ENCODE measurements at regions not wholly inside any gene's neighbourhood (a gene's known extent, or its start where the extent isn't known, plus 50 kb on each side); places are given as distances from the start of the nearest gene placed in this dataset.

DNA sequence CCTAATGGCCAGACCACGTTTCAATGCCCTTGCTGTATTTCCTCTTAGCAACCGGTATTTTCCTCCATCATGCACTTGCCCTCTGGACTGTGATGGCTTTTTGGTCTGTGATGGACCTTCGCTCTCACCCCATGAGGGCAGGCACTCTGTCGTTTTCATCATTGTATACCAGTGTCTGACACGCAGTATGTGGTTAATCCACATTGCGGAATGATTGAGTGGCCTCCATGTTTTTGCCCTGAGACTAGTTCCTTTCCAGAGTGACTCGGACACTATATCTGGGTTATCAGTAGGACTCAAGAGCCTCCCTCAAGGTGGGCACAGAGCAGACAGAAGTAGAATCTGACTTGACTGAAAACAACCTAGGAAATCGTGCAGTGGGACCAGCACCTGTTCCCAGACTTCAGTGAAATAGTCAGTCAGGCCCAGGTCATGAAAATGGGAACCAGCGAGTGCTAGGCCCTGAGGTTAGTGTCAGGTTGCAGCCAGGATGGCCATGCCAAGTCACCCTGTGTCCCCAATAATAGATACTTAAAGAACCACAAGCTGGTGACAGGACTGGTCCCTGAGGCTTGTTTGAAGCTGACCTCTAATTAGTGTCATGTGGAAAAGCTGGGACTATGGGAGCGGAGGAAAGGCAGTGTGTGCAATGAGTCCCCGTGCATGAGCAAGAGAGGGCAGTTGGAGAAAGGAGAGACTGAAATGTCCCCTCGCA is 464.7 kb downstream of the INSC start:
- Histone ChIP-seq H3K4me1 (ENCODE audit: insufficient read depth, low read length) (no peaks in the 10 kb centered on the region), H3K9ac (ENCODE audit: low read depth, low read length) (no peak overlapping the region), H3K9me3 (ENCODE audit: control insufficient read depth, insufficient read depth, low read length) (no peaks in the 10 kb centered on the region), H3K36me3 (ENCODE audit: insufficient read depth, low read length) (no peaks in the 10 kb centered on the region)

DNA sequence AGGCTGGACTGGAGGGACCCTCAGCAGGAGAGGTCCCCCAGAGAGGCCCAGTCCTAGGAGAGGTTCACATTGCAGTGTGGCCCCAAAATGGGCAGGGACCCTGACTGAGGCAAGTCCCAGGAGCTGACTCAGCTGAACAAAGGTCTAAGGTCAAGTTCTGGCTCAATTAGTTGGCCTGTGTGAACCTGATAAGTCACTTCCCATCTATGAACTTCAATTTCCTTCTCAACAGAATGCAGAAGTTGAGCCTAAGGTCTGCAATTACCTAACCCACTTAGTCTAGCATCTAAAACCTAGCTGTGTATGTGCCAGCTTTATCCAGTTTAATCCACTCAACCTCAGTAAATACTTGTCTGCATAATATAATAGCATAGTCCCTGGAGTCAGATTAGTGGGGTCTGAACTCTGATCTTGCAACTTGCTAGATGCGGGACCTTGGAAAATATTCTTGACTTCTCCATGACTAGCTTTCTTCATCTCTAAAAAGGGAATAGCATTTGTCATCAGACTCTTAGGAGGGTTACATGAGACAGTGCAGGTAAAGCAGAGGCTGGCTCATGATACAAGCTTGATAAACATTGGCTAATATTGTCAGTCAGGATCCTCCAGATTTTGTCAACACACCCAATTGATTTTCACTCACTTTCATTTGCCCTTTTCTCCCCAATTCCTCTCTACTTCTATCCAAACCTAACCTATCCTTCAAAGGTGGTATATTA is 465.5 kb downstream of the INSC start:
- Histone ChIP-seq H3K4me1 (ENCODE audit: insufficient read depth, low read length) (no peaks in the 10 kb centered on the region), H3K9ac (ENCODE audit: low read depth, low read length) (no peak overlapping the region), H3K9me3 (ENCODE audit: control insufficient read depth, insufficient read depth, low read length) (no peaks in the 10 kb centered on the region), H3K36me3 (ENCODE audit: insufficient read depth, low read length) (no peaks in the 10 kb centered on the region)

GRCh38 chr11:15580775-15581095 is 466.0 kb downstream of the INSC start:
- Histone ChIP-seq H3K36me3 (ENCODE audit: insufficient read depth, low read length) (no peaks in the 10 kb centered on the region), H3K9me3 (ENCODE audit: control insufficient read depth, insufficient read depth, low read length) (no peaks in the 10 kb centered on the region), H3K9ac (ENCODE audit: low read depth, low read length) (no peak overlapping the region), H3K4me1 (ENCODE audit: insufficient read depth, low read length) (no peaks in the 10 kb centered on the region)

GRCh38 chr11:15584158-15584557 is 469.4 kb downstream of the INSC start:
- Histone ChIP-seq H3K9ac (ENCODE audit: low read depth, low read length) (no peak overlapping the region), H3K4me1 (ENCODE audit: insufficient read depth, low read length) (no peaks in the 10 kb centered on the region), H3K9me3 (ENCODE audit: control insufficient read depth, insufficient read depth, low read length) (no peaks in the 10 kb centered on the region), H3K36me3 (ENCODE audit: insufficient read depth, low read length) (no peaks in the 10 kb centered on the region)

DNA sequence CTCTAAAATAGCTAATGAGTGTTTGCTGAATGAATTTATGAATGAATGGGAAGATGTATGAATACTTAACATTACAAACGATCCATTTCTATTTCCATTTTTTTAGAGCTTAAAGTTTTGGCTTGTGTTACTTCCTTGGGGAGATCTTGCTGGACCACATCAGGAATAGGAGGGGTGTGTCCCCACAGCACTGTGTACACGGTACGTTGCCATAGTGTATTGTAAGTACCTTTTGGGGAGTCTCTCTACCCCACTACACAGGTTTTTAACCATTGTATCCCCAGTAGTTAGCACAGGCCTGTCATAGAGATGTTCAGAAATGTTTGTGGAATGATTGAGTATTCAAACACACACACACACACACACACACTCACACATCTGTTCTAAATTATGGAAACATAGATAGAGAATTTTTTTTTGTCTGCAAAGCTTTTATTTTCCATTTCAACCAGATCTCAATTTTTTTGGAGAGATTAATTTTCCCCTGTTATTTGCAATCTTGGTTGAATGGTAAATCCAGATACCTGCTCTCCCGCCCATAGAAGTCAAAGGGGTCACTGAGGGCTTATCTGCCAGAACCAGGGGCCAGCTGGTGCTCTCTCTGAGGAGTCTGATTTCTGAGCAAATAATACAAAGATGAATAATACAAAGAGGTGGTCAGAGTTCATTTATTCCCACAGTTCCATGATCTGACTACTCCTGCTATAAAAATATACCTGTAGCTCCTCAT is 471.0 kb downstream of the INSC start:
- H3K36me3 ChIP-seq (ENCODE audit: insufficient read depth, low read length), result no peaks in the 10 kb centered on the region
- H3K4me1 ChIP-seq (ENCODE audit: insufficient read depth, low read length), result no peaks in the 10 kb centered on the region
- H3K9ac ChIP-seq (ENCODE audit: low read depth, low read length), result no peak overlapping the region
- no peaks in the 10 kb centered on the region for H3K9me3 ChIP-seq (ENCODE audit: control insufficient read depth, insufficient read depth, low read length)

DNA sequence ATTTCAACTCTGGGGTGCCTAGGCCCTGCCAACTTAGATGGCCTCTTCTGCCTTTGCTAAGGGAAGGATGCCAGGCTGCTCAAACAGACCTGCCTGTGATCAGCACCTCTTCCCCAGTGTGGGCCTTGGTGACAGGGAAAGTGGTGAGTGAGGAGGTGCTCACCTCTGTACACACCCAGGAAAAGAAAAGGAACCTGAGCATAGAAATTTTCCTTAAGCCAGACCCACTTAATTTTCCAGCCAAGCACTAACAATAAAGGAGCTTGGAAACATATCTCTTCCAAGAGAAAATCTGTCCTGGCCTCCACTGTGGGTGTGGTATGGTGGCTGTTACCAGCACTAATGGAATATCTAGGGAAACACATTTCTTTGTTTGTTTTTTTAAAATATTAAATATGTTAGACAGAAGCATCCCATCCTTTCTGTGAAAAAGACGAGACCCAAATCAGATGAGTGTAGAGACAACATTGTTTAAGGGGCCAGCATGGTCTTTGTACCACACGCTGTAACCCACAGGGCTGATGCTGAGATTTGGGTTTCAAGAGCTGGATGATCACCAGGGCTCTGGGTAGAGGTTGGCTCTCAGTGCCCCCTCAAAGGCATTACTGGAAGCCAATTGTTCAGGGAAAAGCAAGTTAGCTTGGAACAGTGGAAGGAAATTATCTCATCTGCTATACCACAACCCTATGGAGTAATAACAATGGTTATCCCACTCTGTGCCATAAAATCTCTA is 472.2 kb downstream of the INSC start:
- Histone ChIP-seq H3K9ac (ENCODE audit: low read depth, low read length) (no peak overlapping the region), H3K4me1 (ENCODE audit: insufficient read depth, low read length) (no peaks in the 10 kb centered on the region), H3K9me3 (ENCODE audit: control insufficient read depth, insufficient read depth, low read length) (no peaks in the 10 kb centered on the region), H3K36me3 (ENCODE audit: insufficient read depth, low read length) (no peaks in the 10 kb centered on the region)

DNA sequence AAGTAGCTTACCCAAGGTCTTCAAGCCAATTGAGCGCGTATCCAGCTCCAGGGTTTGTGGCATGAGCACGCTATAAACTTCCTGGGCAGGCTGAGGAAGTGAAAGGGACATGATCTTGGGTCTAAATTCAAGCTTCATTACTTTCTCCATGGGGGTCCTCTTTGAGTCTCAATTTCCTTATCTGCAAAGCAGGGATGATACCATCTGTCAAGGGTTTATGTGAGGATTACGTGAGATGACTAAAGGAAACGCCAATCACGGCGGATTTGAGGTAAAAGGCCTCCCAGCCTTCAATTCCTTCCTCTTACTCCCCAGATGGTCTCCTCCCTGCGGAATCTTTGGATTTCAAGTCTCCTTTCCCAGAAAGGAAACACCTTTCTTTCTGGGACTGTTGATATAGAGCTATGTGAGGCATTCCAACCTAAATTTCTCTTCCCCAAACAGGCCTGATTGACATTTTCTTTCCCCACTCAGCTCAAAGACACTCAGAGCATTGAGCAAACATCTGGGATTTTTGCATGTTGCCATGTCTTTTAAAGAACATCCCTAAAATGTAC is 474.4 kb downstream of the INSC start:
- no peaks in the 10 kb centered on the region for H3K4me1 ChIP-seq (ENCODE audit: insufficient read depth, low read length)
- H3K36me3 ChIP-seq (ENCODE audit: insufficient read depth, low read length), result no peaks in the 10 kb centered on the region

GRCh38 chr11:15590132-15590531 is 475.4 kb downstream of the INSC start:
- H3K36me3 ChIP-seq (ENCODE audit: insufficient read depth, low read length), result no peaks in the 10 kb centered on the region
- no peak overlapping the region for H3K9ac ChIP-seq (ENCODE audit: low read depth, low read length)
- no peaks in the 10 kb centered on the region for H3K4me1 ChIP-seq (ENCODE audit: insufficient read depth, low read length)
- H3K9me3 ChIP-seq (ENCODE audit: control insufficient read depth, insufficient read depth, low read length), result no peaks in the 10 kb centered on the region

More for the DNA sequence above, 474.4 kb downstream of the INSC start:
- H3K9ac ChIP-seq (ENCODE audit: low read depth, low read length), result no peak overlapping the region
- H3K9me3 ChIP-seq (ENCODE audit: control insufficient read depth, insufficient read depth, low read length), result no peaks in the 10 kb centered on the region

DNA sequence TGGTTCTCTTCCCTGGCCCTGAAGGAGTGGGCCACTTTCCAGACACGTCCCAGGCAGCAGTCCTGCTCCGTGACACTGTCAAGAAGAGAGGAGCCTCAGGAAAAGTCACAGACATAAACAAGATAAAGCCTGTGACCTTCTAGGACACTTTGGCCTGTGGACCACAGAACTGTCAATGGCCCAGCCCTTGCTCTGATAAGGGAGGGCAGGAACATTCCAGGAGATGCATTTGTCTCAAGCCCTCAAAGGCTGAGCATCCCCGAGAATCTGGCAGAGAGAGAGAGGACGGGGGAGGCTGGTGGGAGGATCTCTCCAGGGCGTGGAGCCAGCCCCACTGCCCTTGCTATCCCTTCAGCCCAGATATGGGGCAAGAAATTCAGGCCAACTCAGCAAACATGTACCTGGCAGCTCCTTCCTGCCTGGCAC is 476.4 kb downstream of the INSC start:
- Histone ChIP-seq H3K9me3 (ENCODE audit: control insufficient read depth, insufficient read depth, low read length) (no peaks in the 10 kb centered on the region), H3K36me3 (ENCODE audit: insufficient read depth, low read length) (no peaks in the 10 kb centered on the region), H3K4me1 (ENCODE audit: insufficient read depth, low read length) (no peaks in the 10 kb centered on the region), H3K9ac (ENCODE audit: low read depth, low read length) (no peak overlapping the region)

- Histone ChIP-seq H3K9ac (ENCODE audit: low read depth, low read length) (no peak overlapping the region), H3K4me1 (ENCODE audit: insufficient read depth, low read length) (no peaks in the 10 kb centered on the region), H3K9me3 (ENCODE audit: control insufficient read depth, insufficient read depth, low read length) (no peaks in the 10 kb centered on the region), H3K36me3 (ENCODE audit: insufficient read depth, low read length) (no peaks in the 10 kb centered on the region)
Measured at GRCh38 chr11:15594607-15595006, 479.9 kb downstream of the INSC start.

GRCh38 chr11:15599376-15599775 is 484.7 kb downstream of the INSC start:
- H3K9me3 ChIP-seq (ENCODE audit: control insufficient read depth, insufficient read depth, low read length), result no peaks in the 10 kb centered on the region
- no peak overlapping the region for H3K9ac ChIP-seq (ENCODE audit: low read depth, low read length)
- H3K36me3 ChIP-seq (ENCODE audit: insufficient read depth, low read length), result no peaks in the 10 kb centered on the region
- H3K4me1 ChIP-seq (ENCODE audit: insufficient read depth, low read length), result no peaks in the 10 kb centered on the region

DNA sequence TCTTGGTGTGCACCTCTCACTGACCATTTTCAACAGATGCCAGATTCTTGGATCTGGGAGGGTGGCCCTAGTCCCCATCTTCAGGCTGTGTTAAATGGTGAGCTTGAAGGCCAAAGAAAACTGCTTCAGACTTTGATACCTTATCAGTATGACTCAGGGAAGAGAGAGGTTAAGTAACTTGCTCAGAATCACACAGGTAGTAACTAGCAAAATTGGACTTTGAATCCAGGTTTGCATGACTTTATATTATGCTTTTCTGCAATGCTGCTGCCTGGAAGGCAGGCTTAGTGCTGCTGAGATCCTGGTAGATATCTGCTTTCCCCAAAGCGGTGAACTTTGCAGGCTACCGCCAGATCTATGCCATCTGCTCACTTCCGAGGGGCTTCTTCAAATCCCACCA is 487.3 kb downstream of the INSC start:
- Histone ChIP-seq H3K9ac (ENCODE audit: low read depth, low read length) (no peak overlapping the region), H3K36me3 (ENCODE audit: insufficient read depth, low read length) (no peaks in the 10 kb centered on the region)

GRCh38 chr11:15602785-15603567 is 488.3 kb downstream of the INSC start:
- no peak overlapping the region for H3K9ac ChIP-seq (ENCODE audit: low read depth, low read length)
- no peaks in the 10 kb centered on the region for H3K9me3 ChIP-seq (ENCODE audit: control insufficient read depth, insufficient read depth, low read length)
- H3K4me1 ChIP-seq (ENCODE audit: insufficient read depth, low read length), result 0 out of 2 replicates have a peak, but pooled peaks cover 7% of the 10 kb centered on the region
- H3K36me3 ChIP-seq (ENCODE audit: insufficient read depth, low read length), result no peaks in the 10 kb centered on the region

More for the DNA sequence above, 487.3 kb downstream of the INSC start:
- H3K4me1 ChIP-seq (ENCODE audit: insufficient read depth, low read length), result 0 out of 2 replicates have a peak, but pooled peaks cover 3% of the 10 kb centered on the region
- no peaks in the 10 kb centered on the region for H3K9me3 ChIP-seq (ENCODE audit: control insufficient read depth, insufficient read depth, low read length)
